Upper lobe of left lung (tissue), 6 donors: ENCODE measurements at regions not wholly inside any gene's neighbourhood (a gene's known extent, or its start where the extent isn't known, plus 50 kb on each side); places are given as distances from the start of the nearest gene placed in this dataset.

Experiments used
- ATAC-seq, 2 donors: fragments of 200-7000 bp; cut with Tn5 transposase; one replicate each; pipeline ENCODE4 v1.9.1; 2022; ENCODE audit warnings: mild to moderate bottlenecking in 2 of 2, moderate library complexity in 2 of 2; ENCODE audit not compliant: low FRiP score in 2 of 2
- DNase-seq, 2 donors: peaks; one replicate each; pipeline ENCODE4 v3.0.0-alpha.2; 2019 to 2020
- H3K27ac ChIP-seq, 4 donors: fragments of 200-600 bp; sonication (generic); one replicate each; pipeline ENCODE4 v1.5.1; 2016 to 2019
- H3K27me3 ChIP-seq, 4 donors: fragments of 200-600 bp; sonication (generic); one replicate each; pipeline ENCODE4 v1.5.1; 2017 to 2019
- H3K36me3 ChIP-seq, 4 donors: fragments of 200-600 bp; sonication (generic); one replicate each; pipeline ENCODE4 v1.5.1; 2016 to 2019
- H3K4me1 ChIP-seq, 4 donors: fragments of 200-600 bp; sonication (generic); one replicate each; pipeline ENCODE4 v1.5.1; 2018 to 2019
- H3K4me3 ChIP-seq, 4 donors: fragments of 200-600 bp; sonication (generic); one replicate each; pipeline ENCODE4 v1.5.1; 2017 to 2019; ENCODE audit warnings: mild to moderate bottlenecking in 2 of 4, moderate library complexity in 1 of 4
- H3K9me3 ChIP-seq, 4 donors: fragments of 200-600 bp; sonication (generic); one replicate each; pipeline ENCODE4 v1.5.1; 2018 to 2019
- CTCF ChIP-seq, 6 experiments: fragments of 450-650 bp in 4 of 6; fragments of 200-600 bp in 2 of 6; sonication (generic) in 2 of 6; IDR thresholded peaks; one replicate each; pipeline ENCODE4 v1.5.1; 2016 to 2019; ENCODE audit warnings: antibody characterized with exemption in 6 of 6
- EP300 ChIP-seq, 4 donors: sonication (generic); formaldehyde crosslinking; IDR thresholded peaks; one replicate each; pipeline ENCODE4 v1.5.1; 2017; ENCODE audit warnings: antibody characterized with exemption in 4 of 4, control low read depth in 2 of 4
- POLR2A ChIP-seq, 4 donors: fragments of 450-650 bp; IDR thresholded peaks; one replicate each; pipeline ENCODE4 v1.5.1; 2016 to 2017; ENCODE audit warnings: antibody characterized with exemption in 4 of 4, mild to moderate bottlenecking in 2 of 4
- POLR2AphosphoS5 ChIP-seq, 2 donors: sonication (generic); formaldehyde crosslinking; IDR thresholded peaks; one replicate each; pipeline ENCODE4 v1.5.1; 2017; ENCODE audit warnings: antibody characterized with exemption in 2 of 2
- WGBS, 2 donors: methylation state at CpG; one replicate each; pipeline ENCODE4 v1.1.5; 2017 to 2018; 5-methylcytosine and 5-hydroxymethylcytosine counted together
- donor health status: DM: no; HTN: no; CAD: no; lungs with moderate emphysema.
- donor health status: DM: no; HTN: yes; CAD: no; lungs with severe emphysema.

- no peak overlapping the region for H3K4me3 ChIP-seq
- H3K27ac ChIP-seq: no peak overlapping the region
- TF ChIP-seq POLR2AphosphoS5 (IDR thresholded peaks at IDR 0.05): no peak
- no peak for TF ChIP-seq CTCF (IDR thresholded peaks at IDR 0.05)
- TF ChIP-seq POLR2A (IDR thresholded peaks at IDR 0.05): no peak
- TF ChIP-seq EP300 (IDR thresholded peaks at IDR 0.05): no peak
- no peak for DNase-seq
- WGBS, 2 donors: 51 to 75% methylated on average over 2 of the region's 2 CpGs
- no peaks in the 10 kb centered on the region for H3K27me3 ChIP-seq
- H3K4me1 ChIP-seq: no peaks in the 10 kb centered on the region
- H3K36me3 ChIP-seq: no peaks in the 10 kb centered on the region
- no peaks in the 10 kb centered on the region for H3K9me3 ChIP-seq
- ATAC-seq: no peak
Observed at GRCh38 chr7:41830271-41830670, 127.4 kb upstream of the INHBA start.

GRCh38 chr7:41828911-41829310 lies 126.0 kb upstream of the INHBA start:
- DNase-seq (no peak), ATAC-seq (no peak)
- no peaks in the 10 kb centered on the region for H3K36me3 ChIP-seq
- 49 to 54% methylated on average over 4 of the region's 4 CpGs for WGBS, 2 donors
- H3K4me3 ChIP-seq: no peak overlapping the region
- no peaks in the 10 kb centered on the region for H3K4me1 ChIP-seq
- TF ChIP-seq CTCF (IDR thresholded peaks at IDR 0.05): no peak
- TF ChIP-seq POLR2AphosphoS5 (IDR thresholded peaks at IDR 0.05): no peak
- no peak for TF ChIP-seq EP300 (IDR thresholded peaks at IDR 0.05)
- TF ChIP-seq POLR2A (IDR thresholded peaks at IDR 0.05): no peak
- no peaks in the 10 kb centered on the region for H3K9me3 ChIP-seq
- no peak overlapping the region for H3K27ac ChIP-seq
- H3K27me3 ChIP-seq: no peaks in the 10 kb centered on the region

DNA sequence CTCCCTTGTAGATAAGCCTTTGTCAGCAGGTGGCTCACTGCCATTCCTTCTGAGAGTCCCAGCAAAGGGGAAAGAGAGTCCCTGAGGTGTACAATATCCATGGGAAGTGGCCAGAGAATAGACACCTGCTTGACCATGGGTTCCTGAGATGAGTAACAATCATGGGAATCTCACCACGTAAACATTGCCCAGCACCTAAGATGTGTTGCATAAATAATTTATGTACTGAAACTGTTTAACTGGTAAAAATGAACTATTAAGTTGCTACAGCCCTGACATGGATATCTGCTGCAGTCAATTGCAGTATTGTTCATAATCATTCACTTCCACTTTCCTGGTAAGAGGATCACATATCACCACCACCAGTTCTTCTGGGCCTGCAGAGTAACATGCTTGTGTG lies 123.8 kb upstream of the INHBA start:
- Histone ChIP-seq H3K4me3 (no peak overlapping the region), H3K36me3 (no peaks in the 10 kb centered on the region), H3K9me3 (no peaks in the 10 kb centered on the region), H3K27ac (no peak overlapping the region), H3K27me3 (no peaks in the 10 kb centered on the region), H3K4me1 (no peaks in the 10 kb centered on the region)
- ATAC-seq (no peak), DNase-seq (no peak)
- TF ChIP-seq POLR2AphosphoS5 (IDR thresholded peaks at IDR 0.05) (no peak), EP300 (IDR thresholded peaks at IDR 0.05) (no peak), POLR2A (IDR thresholded peaks at IDR 0.05) (no peak), CTCF (IDR thresholded peaks at IDR 0.05) (no peak)
- WGBS, 2 donors: 94 to 95% methylated on average over 1 of the region's 1 CpG

GRCh38 chr7:41825927-41826480 lies 123.1 kb upstream of the INHBA start:
- 40 to 50% methylated on average over 4 of the region's 4 CpGs for WGBS, 2 donors
- ATAC-seq: no peak
- TF ChIP-seq POLR2AphosphoS5 (IDR thresholded peaks at IDR 0.05) (no peak), POLR2A (IDR thresholded peaks at IDR 0.05) (no peak), EP300 (IDR thresholded peaks at IDR 0.05) (no peak), CTCF (IDR thresholded peaks at IDR 0.05) (no peak)
- Histone ChIP-seq H3K9me3 (no peaks in the 10 kb centered on the region), H3K4me3 (no peak overlapping the region), H3K4me1 (no peaks in the 10 kb centered on the region), H3K27ac (no peak overlapping the region), H3K27me3 (no peaks in the 10 kb centered on the region), H3K36me3 (no peaks in the 10 kb centered on the region)
- DNase-seq: no peak

GRCh38 chr7:41824284-41824683 lies 121.4 kb upstream of the INHBA start:
- no peak overlapping the region for H3K4me3 ChIP-seq
- ATAC-seq: peak in 1 of 2 donors; percentile 74
- no peaks in the 10 kb centered on the region for H3K27me3 ChIP-seq
- no peak overlapping the region for H3K27ac ChIP-seq
- no peaks in the 10 kb centered on the region for H3K36me3 ChIP-seq
- TF ChIP-seq POLR2A (IDR thresholded peaks at IDR 0.05): no peak
- DNase-seq: no peak
- WGBS, 2 donors: 58 to 94% methylated on average over 2 of the region's 2 CpGs
- no peaks in the 10 kb centered on the region for H3K4me1 ChIP-seq
- no peaks in the 10 kb centered on the region for H3K9me3 ChIP-seq
